GM18907 (cell line): ENCODE measurements at regions not wholly inside any gene's neighbourhood (a gene's known extent, or its start where the extent isn't known, plus 50 kb on each side); places are given as distances from the start of the nearest gene placed in this dataset.
"Not testable (repeated sequence)": the region's sequence is repeated elsewhere in the genome, so short reads cannot be mapped to it uniquely, and the experiment has no call there.

Source experiments
- ATAC-seq: cut with Tn5 transposase; IDR thresholded peaks from one replicate; pipeline ENCODE4 v1.9.1; 2021; ENCODE audit warnings: mild to moderate bottlenecking, moderate library complexity; ENCODE audit not compliant: unreplicated experiment

- no peak for ATAC-seq
These were observed 192.9 kb downstream of the C12orf75 start for GRCh38 chr12:105523164-105524057.

GRCh38 chr12:105524961-105525360 lies 194.5 kb downstream of the C12orf75 start:
- no peak for ATAC-seq

- ATAC-seq = no peak
These were observed 203.6 kb downstream of the C12orf75 start for GRCh38 chr12:105534068-105534467.

- ATAC-seq = not testable (repeated sequence)
These were observed 204.5 kb downstream of the C12orf75 start for GRCh38 chr12:105535033-105535432.

GRCh38 chr12:105538880-105539279 lies 208.4 kb downstream of the C12orf75 start:
- no peak for ATAC-seq

GRCh38 chr12:105539735-105540134 lies 209.2 kb downstream of the C12orf75 start:
- ATAC-seq = no peak

GRCh38 chr12:105547786-105548185 lies 217.3 kb downstream of the C12orf75 start:
- no peak for ATAC-seq

- no peak for ATAC-seq
These were observed 218.1 kb downstream of the C12orf75 start for GRCh38 chr12:105548626-105549025.

GRCh38 chr12:105552056-105552455 lies 221.6 kb downstream of the C12orf75 start:
- no peak for ATAC-seq

- no peak for ATAC-seq
These were observed 223.8 kb downstream of the C12orf75 start for GRCh38 chr12:105554223-105554678.

GRCh38 chr12:105554856-105555255 lies 224.4 kb downstream of the C12orf75 start:
- no peak for ATAC-seq

- ATAC-seq = no peak
These were observed 225.2 kb downstream of the C12orf75 start for GRCh38 chr12:105555556-105556295.

GRCh38 chr12:105559310-105559709 lies 228.8 kb downstream of the C12orf75 start:
- no peak for ATAC-seq

GRCh38 chr12:105561546-105562198 lies 231.2 kb downstream of the C12orf75 start:
- ATAC-seq = no peak

- ATAC-seq = no peak
These were observed 231.9 kb downstream of the C12orf75 start for GRCh38 chr12:105562199-105562971.

- ATAC-seq = no peak
These were observed 236.6 kb downstream of the C12orf75 start for GRCh38 chr12:105567061-105567460.

- ATAC-seq = no peak
These were observed 239.4 kb downstream of the C12orf75 start for GRCh38 chr12:105569886-105570285.

GRCh38 chr12:105570944-105571343 lies 240.5 kb downstream of the C12orf75 start:
- no peak for ATAC-seq

GRCh38 chr12:105573574-105573973 lies 243.1 kb downstream of the C12orf75 start:
- no peak for ATAC-seq

GRCh38 chr12:105574056-105574715 lies 243.7 kb downstream of the C12orf75 start:
- no peak for ATAC-seq
